NB4 (cell line): ENCODE measurements at regions not wholly inside any gene's neighbourhood (a gene's known extent, or its start where the extent isn't known, plus 50 kb on each side); places are given as distances from the start of the nearest gene placed in this dataset.

Source experiments
- DNase-seq: peaks from one replicate; pipeline ENCODE4 v3.0.0; 2010; ENCODE audit warnings: low read depth
- H3K4me3 ChIP-seq: one replicate; pipeline ENCODE4 v1.5.1; 2011; ENCODE audit warnings: mild to moderate bottlenecking, low read depth, low read length, moderate library complexity
- MYC ChIP-seq: IDR thresholded peaks from 2 replicates; pipeline ENCODE4 v1.6.1; 2011; ENCODE audit warnings: low read depth, low read length
- POLR2A ChIP-seq: IDR thresholded peaks from 2 replicates; pipeline ENCODE4 v1.6.1; 2011; ENCODE audit warnings: mild to moderate bottlenecking; ENCODE audit not compliant: insufficient read length; ENCODE audit errors: extremely low read depth
- TF ChIP-seq, protein P1 (sequence below): IDR thresholded peaks from 2 replicates; pipeline ENCODE4 v1.6.1; 2011; ENCODE audit warnings: low read depth, low read length
- TF ChIP-seq, protein P2 (sequence below): IDR thresholded peaks from one replicate; pipeline ENCODE4 v1.5.1; 2012; ENCODE audit warnings: low read depth, low read length

DNA sequence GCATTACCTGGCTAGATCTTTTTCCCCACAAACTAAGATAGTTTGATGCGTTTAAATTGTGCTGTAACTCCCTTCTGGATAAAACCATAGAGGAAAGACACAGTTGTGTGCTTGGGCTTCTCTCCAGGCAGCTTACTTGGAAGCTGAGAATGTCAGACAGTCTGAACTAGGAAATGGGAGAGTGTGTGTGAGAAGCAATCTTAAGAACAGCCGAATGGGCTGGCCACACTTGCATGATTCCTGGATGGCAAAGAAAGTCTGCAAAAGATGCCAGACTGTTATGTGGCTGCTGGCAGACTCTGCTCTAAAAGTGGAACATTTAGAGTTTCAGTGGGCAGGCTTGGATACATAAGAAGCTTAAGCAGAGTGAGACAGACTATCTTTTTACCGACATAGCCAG, 384.3 kb upstream of the PSMD7 start:
- DNase-seq, result no peak
- TF ChIP-seq POLR2A (no peak), MYC (no peak)
- TF ChIP-seq, protein P1, sequence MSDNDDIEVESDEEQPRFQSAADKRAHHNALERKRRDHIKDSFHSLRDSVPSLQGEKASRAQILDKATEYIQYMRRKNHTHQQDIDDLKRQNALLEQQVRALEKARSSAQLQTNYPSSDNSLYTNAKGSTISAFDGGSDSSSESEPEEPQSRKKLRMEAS, result no peak
- TF ChIP-seq, protein P2, sequence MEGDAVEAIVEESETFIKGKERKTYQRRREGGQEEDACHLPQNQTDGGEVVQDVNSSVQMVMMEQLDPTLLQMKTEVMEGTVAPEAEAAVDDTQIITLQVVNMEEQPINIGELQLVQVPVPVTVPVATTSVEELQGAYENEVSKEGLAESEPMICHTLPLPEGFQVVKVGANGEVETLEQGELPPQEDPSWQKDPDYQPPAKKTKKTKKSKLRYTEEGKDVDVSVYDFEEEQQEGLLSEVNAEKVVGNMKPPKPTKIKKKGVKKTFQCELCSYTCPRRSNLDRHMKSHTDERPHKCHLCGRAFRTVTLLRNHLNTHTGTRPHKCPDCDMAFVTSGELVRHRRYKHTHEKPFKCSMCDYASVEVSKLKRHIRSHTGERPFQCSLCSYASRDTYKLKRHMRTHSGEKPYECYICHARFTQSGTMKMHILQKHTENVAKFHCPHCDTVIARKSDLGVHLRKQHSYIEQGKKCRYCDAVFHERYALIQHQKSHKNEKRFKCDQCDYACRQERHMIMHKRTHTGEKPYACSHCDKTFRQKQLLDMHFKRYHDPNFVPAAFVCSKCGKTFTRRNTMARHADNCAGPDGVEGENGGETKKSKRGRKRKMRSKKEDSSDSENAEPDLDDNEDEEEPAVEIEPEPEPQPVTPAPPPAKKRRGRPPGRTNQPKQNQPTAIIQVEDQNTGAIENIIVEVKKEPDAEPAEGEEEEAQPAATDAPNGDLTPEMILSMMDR, result no peak
- no peak overlapping the region for H3K4me3 ChIP-seq

DNA sequence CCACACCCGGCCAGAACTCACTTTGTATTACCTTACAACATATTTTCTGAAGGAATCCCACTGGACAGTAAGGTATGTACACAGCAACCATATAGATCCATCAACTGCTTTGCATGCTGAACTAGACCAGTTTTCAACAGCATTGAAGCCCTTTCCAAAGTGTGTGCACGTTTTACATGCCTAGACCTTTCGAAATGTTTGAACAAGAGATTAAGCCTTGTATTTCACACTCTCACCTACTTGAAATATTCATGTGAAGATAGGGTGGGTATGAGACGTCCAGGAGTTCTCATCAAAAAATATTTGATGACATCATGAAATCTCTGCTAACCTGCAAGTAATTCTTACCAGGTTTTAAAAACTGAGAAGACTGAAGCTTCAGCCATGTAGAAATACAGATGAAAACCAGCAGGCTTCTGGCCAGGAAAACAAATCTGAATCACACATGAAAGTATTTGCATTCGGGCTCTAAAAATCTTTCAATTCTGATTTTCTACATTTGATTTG, 387.0 kb upstream of the PSMD7 start:
- H3K4me3 ChIP-seq, result no peak overlapping the region
- TF ChIP-seq, protein P1, result no peak
- TF ChIP-seq MYC, result no peak
- TF ChIP-seq, protein P2, result no peak
- TF ChIP-seq POLR2A, result no peak
- no peak for DNase-seq

GRCh38 chr16:73891129-73891542, 405.5 kb upstream of the PSMD7 start:
- TF ChIP-seq, protein P1, result peak; percentile 61
- TF ChIP-seq POLR2A (no peak), MYC (peak; percentile 22; the same call in 1 of the 2 replicates)
- TF ChIP-seq, protein P2, result no peak
- no peak overlapping the region for H3K4me3 ChIP-seq
- peak; percentile 28 for DNase-seq

DNA sequence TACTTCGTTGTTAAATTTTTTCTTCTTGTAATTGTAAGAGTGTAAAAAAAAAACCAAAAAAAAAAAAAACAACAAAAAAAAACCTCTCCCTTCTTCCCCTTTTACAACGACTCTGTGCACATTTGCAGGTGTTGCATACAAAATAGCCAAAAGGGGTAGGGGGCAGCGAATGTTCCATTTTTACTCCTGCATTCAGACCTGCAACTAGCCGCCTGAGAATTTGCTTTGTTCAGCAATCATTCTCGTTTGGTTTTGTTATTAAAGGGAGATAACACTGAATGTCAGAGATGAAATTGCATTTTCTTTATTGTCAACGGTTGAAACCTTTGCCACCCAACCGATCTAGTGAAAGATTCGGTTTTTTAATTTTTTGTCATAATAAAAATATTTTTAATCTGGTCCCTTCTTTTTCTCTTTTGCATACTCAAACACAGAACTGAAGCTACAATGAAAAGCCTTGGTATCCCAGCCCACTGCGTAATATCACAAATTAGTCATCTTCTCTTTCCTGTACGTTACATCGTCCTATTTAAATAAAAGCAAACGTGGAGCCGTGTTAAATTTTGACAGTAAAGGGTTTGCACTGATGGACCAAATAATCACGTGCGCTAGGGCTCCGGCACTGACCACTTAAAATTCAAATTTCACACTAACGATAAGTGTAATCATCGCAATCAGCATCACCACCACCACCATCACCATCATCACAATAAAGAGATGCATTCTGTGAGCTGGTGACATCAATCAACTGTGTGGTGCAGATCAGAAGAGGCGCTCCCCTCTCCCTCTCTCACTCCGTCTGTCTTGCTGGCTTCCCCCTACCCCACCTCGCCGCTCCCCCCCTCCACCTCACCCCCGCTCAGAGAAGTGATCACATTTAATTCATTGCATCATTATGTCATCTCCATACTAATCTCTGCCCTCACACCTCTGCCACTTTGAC, 406.2 kb upstream of the PSMD7 start:
- no peak for TF ChIP-seq MYC
- TF ChIP-seq, protein P2, result no peak
- TF ChIP-seq, protein P1, result no peak
- TF ChIP-seq POLR2A, result no peak
- H3K4me3 ChIP-seq, result no peak overlapping the region
- DNase-seq, result no peak

DNA sequence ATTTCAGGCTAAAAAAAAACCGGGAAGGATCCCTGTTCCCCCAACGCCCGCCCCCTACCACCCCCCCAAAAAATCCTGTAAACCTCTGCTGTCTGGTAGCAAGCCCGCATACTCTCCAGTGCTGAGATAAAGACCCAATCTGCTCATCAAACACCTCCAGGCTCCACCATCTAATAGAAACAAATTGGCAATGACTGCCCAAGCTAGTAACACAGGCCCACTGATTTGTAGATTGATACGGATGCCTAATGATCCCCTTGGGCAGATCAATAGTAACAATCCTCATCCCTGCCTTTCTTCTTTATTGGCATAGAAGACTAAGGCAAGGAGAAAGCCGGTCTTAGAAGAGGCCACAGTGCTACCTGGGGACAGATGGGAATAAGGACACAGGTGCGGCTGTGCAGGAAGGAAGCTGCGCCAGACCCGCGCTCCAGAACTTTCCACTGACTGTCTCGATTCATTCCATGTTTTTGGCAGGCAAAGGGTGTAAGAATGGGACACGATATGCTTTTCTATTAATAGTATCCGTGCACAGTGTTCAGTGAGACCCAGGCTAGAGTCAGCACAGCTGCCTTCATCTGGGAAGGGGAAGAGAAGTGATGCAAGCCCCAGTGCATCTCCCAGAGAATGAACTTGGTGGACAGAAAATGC, 407.6 kb upstream of the PSMD7 start:
- H3K4me3 ChIP-seq, result no peak overlapping the region
- DNase-seq, result no peak
- TF ChIP-seq MYC (no peak), POLR2A (no peak)
- TF ChIP-seq, protein P2, result no peak
- TF ChIP-seq, protein P1, result no peak
